Head of caudate nucleus (tissue), 42 donors: ENCODE measurements at regions not wholly inside any gene's neighbourhood (a gene's known extent, or its start where the extent isn't known, plus 50 kb on each side); places are given as distances from the start of the nearest gene placed in this dataset.

Source experiments
- DNase-seq, 42 donors: peaks; one replicate each; pipeline versions ENCODE4 v3.0.0 to v3.0.0-alpha.2; 2020 to 2021; ENCODE audit warnings: mixed read lengths in 7 of 42
- intact Hi-C: fragments of 100-400 bp; cut with DNase I; formaldehyde crosslinking; loops from one replicate; pipeline ENCODE4 v1.15.0; 2022

DNA sequence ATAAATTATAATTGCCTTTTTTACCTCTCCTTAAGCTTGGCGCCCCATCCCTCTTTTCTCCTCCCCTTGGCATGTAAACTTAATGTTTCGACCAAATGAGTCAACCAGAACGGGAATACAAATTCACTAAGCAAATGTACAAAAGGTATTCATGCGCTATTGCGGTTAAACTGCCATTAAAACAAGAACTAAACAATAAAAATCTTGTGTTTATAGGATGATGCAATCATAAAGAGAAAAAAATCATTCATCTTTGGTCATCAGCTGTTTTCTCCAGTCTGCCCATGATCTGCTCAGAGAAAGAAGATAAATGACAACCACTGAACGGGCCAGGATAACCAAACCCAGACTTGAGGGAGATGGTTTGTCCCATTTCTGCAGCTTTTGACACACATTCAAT is 534.2 kb upstream of the PLXNA2 start:
- intact Hi-C loops: no loop called here
- DNase-seq: no peak

DNA sequence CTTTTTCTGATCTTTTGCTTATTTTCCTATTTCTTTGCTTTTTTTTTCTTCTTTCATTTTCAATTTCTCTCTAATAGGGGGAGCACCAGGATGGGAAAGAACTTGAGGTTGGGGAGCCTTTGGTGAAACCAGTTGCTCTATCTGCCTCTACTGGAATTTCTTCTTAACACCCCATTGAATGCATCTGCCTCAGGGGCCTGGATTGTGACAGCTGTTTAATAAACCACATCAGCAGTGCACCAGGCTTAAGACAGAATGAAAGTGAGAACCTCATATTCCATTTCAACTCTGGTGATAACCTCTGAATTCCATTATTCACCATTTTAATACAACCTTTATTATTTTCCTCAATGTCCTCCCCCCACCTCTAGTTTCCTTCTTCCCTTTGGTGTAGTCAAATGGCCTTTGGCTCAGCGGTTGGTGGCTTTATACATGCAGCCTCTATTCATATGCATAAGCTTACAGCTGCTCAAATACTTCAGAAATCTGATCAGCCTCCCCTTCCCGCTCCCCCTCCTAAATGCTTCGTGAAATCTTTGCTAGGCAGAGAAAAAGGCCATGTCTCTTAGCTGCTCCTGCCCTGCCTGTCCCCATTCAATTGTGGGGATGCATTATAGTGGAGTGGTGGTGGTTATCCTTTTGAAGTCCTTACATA is 537.3 kb upstream of the PLXNA2 start:
- intact Hi-C loops: no loop called here
- DNase-seq: no peak

DNA sequence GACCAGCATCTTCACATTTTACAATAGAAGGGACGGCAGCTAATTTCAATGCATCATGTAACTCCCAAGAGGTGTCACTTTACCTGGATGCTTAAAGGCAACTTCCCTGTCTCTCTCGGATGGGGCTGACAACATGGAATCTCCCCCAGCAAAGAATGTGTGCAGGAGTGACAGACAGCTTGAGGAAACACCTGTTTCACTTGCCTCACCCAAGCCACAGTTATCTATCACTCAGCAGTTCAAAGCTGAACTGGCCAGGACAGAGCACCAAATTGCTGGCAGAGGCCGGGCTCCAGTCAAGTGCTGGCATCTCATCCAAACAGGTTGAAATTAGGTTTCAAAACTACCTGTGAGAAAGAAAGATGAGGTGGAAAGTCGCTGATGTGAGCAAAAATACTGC is 538.0 kb upstream of the PLXNA2 start:
- no peak for DNase-seq

DNA sequence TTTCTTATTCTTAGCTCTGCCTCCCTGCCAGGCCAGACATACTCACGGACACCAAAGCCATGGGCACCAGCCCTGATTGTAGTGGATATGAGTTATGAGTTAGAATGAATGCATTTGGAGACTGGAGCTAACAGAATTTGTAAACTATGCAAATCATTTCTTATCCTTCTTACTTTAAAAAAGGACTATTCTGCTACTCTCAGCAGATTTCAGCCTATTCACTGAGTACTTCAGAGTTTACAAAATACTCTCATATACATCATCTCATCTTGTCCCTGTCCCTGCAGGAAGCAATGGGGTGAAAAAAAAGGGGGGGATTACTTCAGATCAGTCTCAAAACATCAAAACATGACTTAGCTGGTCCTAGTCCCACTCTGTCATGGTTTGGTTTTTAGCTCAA is 541.4 kb upstream of the PLXNA2 start:
- intact Hi-C loops: no loop called here
- no peak for DNase-seq

More for the DNA sequence above, 538.0 kb upstream of the PLXNA2 start:
- intact Hi-C loops: no loop called here

DNA sequence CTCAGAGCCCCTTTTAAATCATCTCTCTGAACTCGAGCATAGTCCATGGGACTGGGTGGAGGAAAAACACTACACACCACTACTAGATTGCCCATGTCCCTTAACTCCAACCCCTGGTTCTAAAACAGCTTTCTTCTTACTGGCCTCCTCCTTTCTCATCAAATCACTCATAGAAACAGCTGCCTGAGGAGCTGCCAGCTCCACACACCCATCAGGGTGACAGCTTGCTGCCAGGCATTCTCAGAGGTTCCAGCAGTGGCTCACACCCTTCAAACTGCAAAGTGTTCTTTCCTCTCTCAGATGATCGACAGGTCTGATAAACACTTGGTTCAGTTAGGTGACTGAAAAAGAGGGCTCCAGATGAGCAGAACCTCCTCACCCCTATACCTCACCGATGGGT is 543.0 kb upstream of the PLXNA2 start:
- peak in 7 of 42 donors; percentile 8 to 60 (median 28) for DNase-seq
- intact Hi-C loops: no loop called here

DNA sequence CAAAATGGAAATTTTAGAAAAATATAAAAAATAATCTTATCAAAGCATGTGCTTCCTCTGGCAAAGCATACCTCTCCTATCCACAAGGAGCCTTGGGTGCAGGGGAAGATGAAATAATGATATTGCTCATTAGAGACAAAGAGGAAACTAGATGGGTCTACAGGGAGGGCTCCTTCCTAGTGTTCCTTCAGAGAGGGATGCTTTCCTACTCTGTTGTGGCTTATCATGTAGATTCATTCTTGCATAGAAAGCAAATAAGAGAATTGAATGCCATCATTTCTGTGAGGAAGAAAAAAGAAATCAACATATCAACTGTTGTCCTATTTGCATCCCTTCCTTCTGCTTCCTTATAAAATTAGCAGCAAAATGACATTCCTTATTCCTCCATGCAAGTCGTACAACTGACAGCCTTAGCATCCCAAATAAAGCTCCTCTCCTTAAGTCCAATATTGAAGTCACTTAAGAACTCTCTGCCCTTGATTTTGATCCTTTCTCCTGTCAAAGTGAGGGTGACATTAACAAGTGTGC is 543.9 kb upstream of the PLXNA2 start:
- intact Hi-C loops: no loop called here
- DNase-seq: no peak

DNA sequence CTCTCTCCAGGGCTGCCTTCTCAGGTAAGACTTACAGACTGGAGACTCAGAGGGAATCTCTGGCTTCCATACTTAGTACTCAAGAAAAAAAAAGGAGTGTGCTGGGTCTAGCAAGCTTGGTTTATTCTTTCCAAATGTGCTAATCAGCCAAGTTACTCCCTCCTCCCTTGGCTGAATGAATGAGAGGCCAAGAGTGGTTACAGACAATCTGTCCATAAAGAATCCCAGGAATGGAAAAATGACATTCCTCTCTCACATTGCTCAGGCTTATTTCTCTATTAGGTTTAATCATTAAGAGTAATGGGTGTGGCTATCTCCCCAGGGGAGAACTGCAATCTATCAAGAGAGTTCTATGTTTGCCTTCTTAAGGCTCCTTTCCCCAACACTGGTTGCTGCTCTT is 547.3 kb upstream of the PLXNA2 start:
- intact Hi-C loops: no loop called here
- DNase-seq: no peak

DNA sequence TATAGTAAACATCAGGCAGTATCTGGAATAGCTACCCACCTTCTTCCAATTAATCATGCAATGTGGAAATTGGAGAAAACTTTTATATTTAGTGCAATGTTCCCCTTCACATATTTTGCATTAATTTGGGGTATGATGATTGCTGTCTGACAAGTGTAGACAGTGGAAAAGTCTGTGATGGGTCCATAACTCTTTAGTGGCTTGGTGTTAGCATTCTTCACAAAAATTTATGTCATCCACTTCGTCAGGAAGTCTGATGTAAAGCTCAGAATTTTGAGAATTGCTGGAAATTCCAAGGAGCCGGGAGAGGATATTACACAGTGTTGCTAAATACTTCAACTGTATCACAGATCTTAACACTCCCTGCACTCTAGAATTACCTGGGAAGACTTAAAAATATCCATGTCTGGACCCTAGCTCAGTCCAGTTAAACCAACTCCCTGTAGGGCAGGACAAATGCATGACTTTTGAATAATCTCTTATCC is 549.7 kb upstream of the PLXNA2 start:
- DNase-seq: no peak
- intact Hi-C loops: no loop called here

DNA sequence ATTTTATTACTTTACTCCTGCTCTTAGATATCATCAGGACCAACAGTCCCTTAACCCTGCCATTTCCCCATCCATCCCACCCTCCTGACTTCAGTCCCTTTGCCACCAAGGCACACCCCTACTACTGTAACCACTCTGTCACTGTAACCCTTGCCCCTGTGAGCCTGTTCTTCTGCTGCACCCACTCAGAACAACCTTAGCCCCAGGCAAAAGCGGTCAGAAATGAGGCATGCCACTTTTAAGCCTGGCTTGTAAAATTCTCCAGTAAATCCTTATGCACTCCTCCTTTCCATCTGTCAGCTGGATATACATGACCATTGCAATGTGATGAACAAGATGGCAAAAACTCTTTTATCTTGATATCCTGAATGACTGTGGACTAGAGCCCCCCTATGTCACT is 555.0 kb upstream of the PLXNA2 start:
- intact Hi-C loops: no loop called here
- DNase-seq: no peak

DNA sequence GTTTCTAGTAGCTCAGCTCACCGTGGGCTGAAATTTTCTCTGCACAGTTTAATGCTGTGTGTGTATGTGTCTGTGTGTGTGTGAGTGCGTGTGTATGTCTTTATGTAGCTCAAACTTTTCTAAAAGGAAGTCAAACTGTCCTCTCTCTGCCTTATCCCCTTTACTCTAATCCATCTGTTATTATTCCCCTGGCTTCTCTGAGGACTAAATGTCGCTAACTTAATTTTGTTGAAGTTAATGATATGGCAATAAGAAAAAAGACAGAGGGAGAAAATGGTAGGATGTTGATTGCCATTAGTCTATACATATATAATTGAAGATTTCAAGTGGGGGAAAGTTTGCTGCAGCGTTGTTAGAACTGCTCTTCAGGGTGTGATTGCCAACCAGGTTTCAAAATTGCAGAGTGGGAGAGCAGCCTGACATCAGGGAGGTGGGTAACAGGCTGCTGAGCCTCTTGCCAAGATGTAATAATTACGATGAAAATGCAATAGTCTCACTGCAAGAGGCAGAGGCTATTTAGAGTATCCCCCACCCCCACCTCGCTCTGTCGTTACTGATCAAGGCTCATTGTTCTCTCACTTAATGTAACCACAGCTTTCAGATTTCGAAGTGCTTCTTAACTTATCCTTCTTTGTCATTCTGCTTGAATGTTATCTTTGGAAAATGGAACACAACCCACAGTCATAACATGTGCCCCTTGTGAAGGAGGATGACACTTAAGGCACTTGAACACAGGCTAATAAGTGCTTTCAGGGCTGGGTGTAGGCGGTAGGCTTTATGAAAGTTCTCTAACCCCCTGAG is 559.0 kb upstream of the PLXNA2 start:
- intact Hi-C loops: no loop called here
- DNase-seq: peak in 36 of 42 donors; percentile 5 to 84 (median 50)

DNA sequence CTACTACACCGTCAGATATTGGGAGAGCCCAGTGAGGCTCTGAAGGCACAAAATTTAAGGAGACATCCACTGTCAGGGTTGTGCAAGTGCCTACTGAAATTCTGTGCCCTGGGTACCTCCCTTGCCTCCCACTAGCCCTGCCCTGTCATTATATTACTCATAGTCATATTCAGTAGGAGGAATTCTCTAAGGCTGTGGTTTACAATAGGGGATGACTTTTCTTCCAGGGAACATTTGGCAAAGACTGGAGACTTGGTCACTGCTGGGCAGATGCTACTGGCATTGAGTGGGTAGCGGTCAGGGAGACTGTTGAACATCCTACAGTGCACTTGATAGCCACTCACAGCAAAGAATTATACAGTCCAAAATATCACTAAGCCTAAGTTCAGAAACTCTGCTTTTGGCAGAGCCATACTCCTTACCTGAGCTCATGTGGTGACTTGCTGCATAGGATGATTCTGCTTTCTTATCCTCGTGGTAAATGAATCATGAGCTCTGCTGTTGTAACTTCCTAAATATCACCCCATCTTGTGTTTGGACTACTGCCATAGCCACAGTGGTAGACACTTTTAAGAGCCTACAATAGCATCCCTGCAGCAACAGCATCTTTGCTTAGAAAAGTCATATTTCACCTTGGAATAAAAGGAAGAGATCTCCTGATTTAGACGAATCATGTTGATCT is 563.4 kb upstream of the PLXNA2 start:
- peak in 26 of 42 donors; percentile 6 to 74 (median 36) for DNase-seq
- intact Hi-C loops: no loop called here

DNA sequence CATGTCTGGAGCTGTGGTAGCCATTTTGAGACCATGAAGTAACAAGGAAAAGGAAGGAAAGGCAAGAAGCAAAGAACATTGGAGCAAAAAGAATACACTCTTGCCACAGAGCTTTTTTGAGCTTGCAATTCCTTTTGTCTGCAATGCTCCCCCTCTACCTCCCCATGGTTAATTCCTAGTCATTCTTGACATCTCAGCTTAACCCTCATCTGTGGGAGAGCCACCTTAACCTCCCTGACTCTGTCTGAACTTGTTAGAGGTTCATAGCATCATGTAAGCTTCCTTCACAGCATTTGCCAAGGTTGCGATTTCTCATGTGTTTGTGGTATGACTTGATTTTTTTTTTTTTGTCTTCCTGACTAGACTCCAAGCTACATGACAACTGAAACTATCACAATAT is 564.1 kb upstream of the PLXNA2 start:
- DNase-seq: no peak
- intact Hi-C loops: no loop called here

DNA sequence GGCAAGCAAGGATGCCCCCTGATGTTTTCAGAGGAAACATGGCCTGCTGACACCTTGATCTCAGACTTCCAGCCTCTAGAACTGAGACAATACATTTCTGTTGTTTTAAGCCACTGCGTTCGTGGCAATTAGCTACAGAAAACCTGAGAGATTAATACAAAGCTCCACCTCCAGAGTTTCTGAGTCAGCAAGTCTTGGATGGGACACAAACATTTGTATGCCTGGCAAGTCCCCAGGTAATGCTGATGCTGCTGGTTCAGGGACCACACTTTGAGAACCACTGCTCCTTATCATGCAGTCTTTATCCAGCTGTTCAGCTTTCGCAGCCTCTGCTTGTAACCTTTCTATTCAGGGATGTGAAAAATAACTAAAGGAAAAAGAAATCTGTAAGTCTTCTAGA is 565.7 kb upstream of the PLXNA2 start:
- no peak for DNase-seq
- intact Hi-C loops: no loop called here

DNA sequence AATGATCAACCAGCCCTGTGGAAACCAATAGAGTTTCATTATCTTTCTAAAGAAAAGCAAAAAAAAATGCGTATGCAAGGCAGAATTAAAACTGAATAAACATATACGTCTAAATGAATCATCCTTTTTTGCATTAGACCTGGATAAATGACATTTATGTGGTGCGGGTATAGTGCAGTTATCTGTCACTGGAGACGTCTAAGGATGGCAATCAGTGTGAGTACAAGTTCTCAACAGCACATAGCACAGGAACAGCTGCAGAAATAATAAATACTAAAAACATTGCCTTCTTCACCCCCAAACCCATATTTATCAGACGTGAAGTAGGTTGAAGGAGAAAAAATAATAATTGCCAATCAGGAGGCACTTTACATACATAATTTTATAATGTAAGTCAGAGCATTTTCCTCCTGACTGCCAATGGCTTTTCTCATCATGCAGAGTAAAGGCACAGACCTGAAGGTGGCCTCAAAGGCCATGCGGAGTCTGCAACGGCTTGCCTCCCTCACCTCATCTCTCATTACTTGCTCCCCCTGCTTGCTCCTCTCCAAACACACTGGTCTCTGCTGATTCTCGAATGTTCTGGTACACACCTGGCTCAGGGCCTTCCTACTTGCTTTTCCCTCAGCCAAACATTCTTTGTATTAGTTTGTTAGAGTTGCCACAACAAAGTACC is 574.7 kb upstream of the PLXNA2 start:
- intact Hi-C loops: no loop called here

DNA sequence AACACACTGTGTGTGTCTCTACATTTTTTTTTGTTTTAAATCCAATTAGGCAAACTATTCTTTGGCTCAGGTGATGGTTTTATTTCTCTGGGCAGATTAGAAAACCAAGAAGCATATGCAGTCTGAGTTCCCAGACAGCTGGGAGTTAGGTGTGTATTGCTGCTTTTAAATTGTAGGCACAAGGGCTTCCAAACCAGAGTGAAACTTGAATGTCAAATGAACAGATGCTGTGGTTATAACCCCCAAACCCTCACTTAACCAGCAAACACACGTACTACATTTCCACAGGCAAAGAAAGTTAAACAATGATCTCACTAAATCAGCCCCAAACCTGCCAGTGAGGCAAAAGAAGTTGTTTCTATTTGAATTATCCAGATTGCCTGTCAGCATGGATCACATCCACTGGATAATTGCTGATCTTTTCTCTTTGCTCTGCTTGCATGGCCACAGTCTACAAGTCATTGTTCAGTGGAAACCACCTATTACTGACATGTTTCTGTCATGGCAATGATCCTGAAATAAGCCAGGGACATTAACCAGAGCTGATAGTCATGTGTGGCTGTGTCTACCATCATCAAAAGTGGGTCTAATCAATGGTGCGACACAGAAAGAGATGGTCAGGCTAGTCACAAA is 576.5 kb upstream of the PLXNA2 start:
- intact Hi-C loops: no loop called here
- no peak for DNase-seq

More for the DNA sequence above, 574.7 kb upstream of the PLXNA2 start:
- DNase-seq: no peak

DNA sequence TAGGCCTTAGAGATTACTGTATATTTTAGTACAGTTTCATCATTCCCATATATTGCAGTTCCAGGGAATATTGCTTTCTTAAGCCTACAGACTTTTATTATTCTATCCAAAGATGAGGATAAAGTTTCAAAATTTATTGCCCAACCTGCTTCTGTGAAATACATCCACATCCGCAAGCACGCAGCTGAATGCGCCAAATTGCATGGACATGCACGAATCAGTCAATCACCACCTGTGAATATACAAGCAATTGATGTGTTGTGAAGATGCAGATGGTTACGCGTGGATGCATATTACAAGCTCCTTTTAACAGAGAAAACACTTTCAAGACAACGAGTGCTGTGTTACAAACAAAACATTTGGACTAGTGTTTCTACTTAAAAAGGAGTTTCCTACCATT is 577.8 kb upstream of the PLXNA2 start:
- intact Hi-C loops: no loop called here

DNA sequence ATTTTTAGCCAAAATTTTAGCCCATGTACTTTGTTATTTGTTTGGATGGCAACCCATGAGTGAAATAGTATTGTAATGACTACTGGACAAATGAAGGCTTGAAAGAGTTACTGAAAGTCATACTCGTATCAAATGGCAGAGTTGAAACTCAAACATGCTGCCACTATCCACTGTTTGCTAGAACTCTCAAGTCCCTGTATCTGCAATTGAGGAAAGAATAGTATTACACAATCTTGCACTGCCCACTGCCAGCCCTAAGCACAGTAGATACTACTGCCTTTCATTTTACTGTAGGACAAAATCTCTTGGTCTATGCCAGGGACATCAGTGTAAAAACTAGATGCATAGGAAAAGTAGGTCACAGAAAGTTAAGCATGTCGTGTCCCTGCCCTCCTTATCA is 581.1 kb upstream of the PLXNA2 start:
- DNase-seq: no peak
- intact Hi-C loops: no loop called here

More for the DNA sequence above, 577.8 kb upstream of the PLXNA2 start:
- DNase-seq: no peak

DNA sequence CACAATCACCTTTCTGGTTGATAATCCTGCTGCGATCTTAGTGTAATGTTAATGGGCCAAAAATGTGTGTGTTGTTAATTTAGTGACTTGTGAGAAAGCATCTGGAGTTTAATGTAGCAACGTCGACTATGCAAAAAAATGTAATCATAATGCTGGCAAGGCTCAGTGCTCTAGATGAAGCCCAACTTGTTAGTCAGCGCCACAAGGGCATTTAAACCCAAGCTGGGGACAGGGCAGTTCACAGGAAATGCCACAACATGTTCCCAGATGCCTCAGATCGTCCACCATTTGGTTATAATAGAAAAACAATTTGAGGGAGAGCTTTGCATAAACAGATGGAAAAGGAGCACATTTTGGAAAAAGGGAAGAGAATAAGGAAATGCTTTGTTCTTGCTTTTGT is 585.4 kb upstream of the PLXNA2 start:
- intact Hi-C loops: no loop called here
- DNase-seq: no peak
